HEK293T (cell line): ENCODE measurements at regions not wholly inside any gene's neighbourhood (a gene's known extent, or its start where the extent isn't known, plus 50 kb on each side); places are given as distances from the start of the nearest gene placed in this dataset.

Experiments
- CTCF ChIA-PET: fragments of 350-600 bp; formaldehyde crosslinking; extraction: SDS; loops from one replicate; lab custom pipeline; 2021; ENCODE audit warnings: antibody characterized with exemption, inconsistent platforms; lab: Yijun Ruan, JAX
- POLR2A ChIA-PET: fragments of 350-600 bp; formaldehyde crosslinking; extraction: SDS; loops from one replicate; lab custom pipeline; 2020; ENCODE audit warnings: antibody characterized with exemption, inconsistent platforms; lab: Yijun Ruan, JAX
- DNase-seq: peaks from one replicate; pipeline ENCODE4 v3.0.0; 2012; ENCODE audit warnings: mixed read lengths; ENCODE audit errors: extremely low spot score
- ARNT ChIP-seq: fragments of 450-650 bp; IDR thresholded peaks from 2 replicates; pipeline ENCODE4 v1.6.1; 2017; ENCODE audit warnings: mild to moderate bottlenecking
- BHLHE40 ChIP-seq: fragments of 450-650 bp; IDR thresholded peaks from 2 replicates; pipeline ENCODE4 v1.6.1; 2016; ENCODE audit warnings: mild to moderate bottlenecking, moderate library complexity, borderline replicate concordance
- CTBP1 ChIP-seq: fragments of 450-650 bp; IDR thresholded peaks from 2 replicates; pipeline ENCODE4 v1.6.1; 2016; ENCODE audit warnings: borderline replicate concordance
- ELF4 ChIP-seq: fragments of 450-650 bp; IDR thresholded peaks from 2 replicates; pipeline ENCODE4 v1.6.1; 2017; ENCODE audit warnings: antibody characterized with exemption
- FOXA1 ChIP-seq: fragments of 450-650 bp; IDR thresholded peaks from 2 replicates; pipeline ENCODE4 v1.6.1; 2016; ENCODE audit warnings: mild to moderate bottlenecking
- FOXK2 ChIP-seq: fragments of 450-650 bp; IDR thresholded peaks from 2 replicates; pipeline ENCODE4 v1.6.1; 2016; ENCODE audit warnings: mild to moderate bottlenecking
- FOXM1 ChIP-seq: fragments of 450-650 bp; IDR thresholded peaks from 2 replicates; pipeline ENCODE4 v1.6.1; 2017; ENCODE audit warnings: mild to moderate bottlenecking, borderline replicate concordance
- HDGF ChIP-seq: fragments of 450-650 bp; IDR thresholded peaks from 2 replicates; pipeline ENCODE4 v1.6.1; 2017; ENCODE audit warnings: antibody characterized with exemption, borderline replicate concordance
- L3MBTL2 ChIP-seq: fragments of 450-650 bp; conservative IDR thresholded peaks from 2 replicates; pipeline ENCODE4 v1.6.1; 2016; ENCODE audit warnings: mild to moderate bottlenecking
- LEF1 ChIP-seq: fragments of 450-650 bp; IDR thresholded peaks from 2 replicates; pipeline ENCODE4 v1.6.1; 2017; ENCODE audit warnings: mild to moderate bottlenecking, borderline replicate concordance
- NFRKB ChIP-seq: fragments of 450-650 bp; IDR thresholded peaks from 2 replicates; pipeline ENCODE4 v1.6.1; 2016; ENCODE audit warnings: mild to moderate bottlenecking, moderate library complexity
- PKNOX1 ChIP-seq: fragments of 450-650 bp; IDR thresholded peaks from 2 replicates; pipeline ENCODE4 v1.6.1; 2016
- SP1 ChIP-seq: fragments of 450-650 bp; IDR thresholded peaks from 2 replicates; pipeline ENCODE4 v1.6.1; 2017
- SUZ12 ChIP-seq: fragments of 450-650 bp; IDR thresholded peaks from 2 replicates; pipeline ENCODE4 v1.6.1; 2016; ENCODE audit warnings: mild to moderate bottlenecking
- TARDBP ChIP-seq: fragments of 450-650 bp; IDR thresholded peaks from 2 replicates; pipeline ENCODE4 v1.6.1; 2016
- ZNF384 ChIP-seq: fragments of 450-650 bp; IDR thresholded peaks from 2 replicates; pipeline ENCODE4 v1.6.1; 2016

- CTCF ChIA-PET: interaction anchor here (1.0 kb wide), 1 partner anchor 371 kb away, joined by 3 read pairs; no protein-coding TSS in a partner anchor
- DNase-seq: no peak
- no peak for TF ChIP-seq L3MBTL2
- TF ChIP-seq TARDBP: no peak
- TF ChIP-seq PKNOX1: no peak
- TF ChIP-seq FOXK2: no peak
- TF ChIP-seq CTBP1: no peak
- TF ChIP-seq NFRKB: no peak
- no peak for TF ChIP-seq SUZ12
- TF ChIP-seq BHLHE40: no peak
- POLR2A ChIA-PET: no interaction called here
Measured at GRCh38 chr6:143569040-143569439, 57.5 kb upstream of the FUCA2 start.

- DNase-seq: no peak
- POLR2A ChIA-PET: no interaction called here
- TF ChIP-seq FOXM1 (no peak), BHLHE40 (no peak), FOXK2 (no peak), SUZ12 (no peak)
- CTCF ChIA-PET: interaction anchor here (0.8 kb wide), 1 partner anchor 13 kb away, joined by 3 read pairs; no protein-coding TSS in a partner anchor
Measured at GRCh38 chr6:143564484-143565017, 53.0 kb upstream of the FUCA2 start.

DNA sequence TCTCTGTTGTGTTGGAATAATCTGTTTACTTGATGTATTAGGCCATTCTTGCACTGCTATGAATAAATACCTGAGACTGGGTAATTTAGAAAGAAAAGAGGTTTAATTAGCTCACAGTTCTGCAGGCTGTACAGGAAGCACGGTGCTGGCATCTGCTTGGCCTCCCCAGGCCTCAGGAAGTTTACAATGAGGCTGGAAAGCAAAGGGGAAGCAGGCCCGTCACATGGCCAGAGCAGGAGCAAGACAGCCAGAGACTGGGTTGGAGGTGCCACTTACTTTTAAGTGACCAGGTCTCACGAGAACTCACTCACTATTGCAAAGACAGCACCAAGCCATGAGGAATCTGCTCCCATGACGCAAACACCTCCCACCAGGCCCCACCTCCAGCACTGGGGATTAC is 50.6 kb upstream of the FUCA2 start:
- ChIA-PET CTCF (interaction anchor here (0.7 kb wide), 1 partner anchor 737 kb away, joined by 4 read pairs; no protein-coding TSS in a partner anchor), POLR2A (no interaction called here)
- no peak for DNase-seq
- no peak for TF ChIP-seq CTBP1
- no peak for TF ChIP-seq FOXA1
- no peak for TF ChIP-seq SP1
- TF ChIP-seq ZNF384: no peak
- no peak for TF ChIP-seq LEF1
- no peak for TF ChIP-seq NFRKB
- no peak for TF ChIP-seq ARNT
- no peak for TF ChIP-seq BHLHE40
- TF ChIP-seq TARDBP: no peak
- no peak for TF ChIP-seq L3MBTL2
- TF ChIP-seq SUZ12: no peak
- no peak for TF ChIP-seq PKNOX1
- no peak for TF ChIP-seq FOXK2
- TF ChIP-seq HDGF: no peak
- no peak for TF ChIP-seq FOXM1
- no peak for TF ChIP-seq ELF4
